ENCODE measurements at regions not wholly inside any gene's neighbourhood (a gene's known extent, or its start where the extent isn't known, plus 50 kb on each side); places are given as distances from the start of the nearest gene placed in this dataset.

- in situ Hi-C loops (cut with MboI; ENCODE audit: low sequenced_read_pairs): no loop called here
- no peak overlapping the region for H4K5ac ChIP-seq (ENCODE audit: low read depth, low read length)
- H4K20me1 ChIP-seq (ENCODE audit: insufficient read depth, low read length): no peaks in the 10 kb centered on the region
- no peak overlapping the region for H3K14ac ChIP-seq (replicated peaks; ENCODE audit: low read depth, low read length)
- ATAC-seq (ENCODE audit: low read depth): no peak
- H2BK20ac ChIP-seq (ENCODE audit: low read depth, low read length): no peak overlapping the region
- H2BK5ac ChIP-seq (ENCODE audit: low read depth, low read length, poor library complexity, severe bottlenecking): no peak overlapping the region
- no peaks in the 10 kb centered on the region for H3K4me1 ChIP-seq (ENCODE audit: control insufficient read depth, insufficient read depth, low read length)
- H3K4me2 ChIP-seq (ENCODE audit: low read depth, low read length): no peak overlapping the region
- intact Hi-C loops (cut with micrococcal nuclease): no loop called here
- no peak for DNase-seq
- H3K4ac ChIP-seq (ENCODE audit: low read depth, low read length): no peak overlapping the region
- no peak overlapping the region for H3K9ac ChIP-seq (ENCODE audit: low read depth, low read length)
- no peak overlapping the region for H4K91ac ChIP-seq (ENCODE audit: insufficient read depth, low read depth, low read length)
- TF ChIP-seq CTCF (conservative IDR thresholded peaks at IDR 0.05; ENCODE audit: low read depth, low read length) (no peak), NFE2L2 (IDR thresholded peaks at IDR 0.05; ENCODE audit: low read depth, low read length) (no peak), ELK1 (IDR thresholded peaks at IDR 0.05; ENCODE audit: borderline replicate concordance, low read depth, low read length) (no peak), FOS (IDR thresholded peaks at IDR 0.05; ENCODE audit: low read depth, low read length) (no peak)
- no peaks in the 10 kb centered on the region for H3K27me3 ChIP-seq (ENCODE audit: control insufficient read depth, insufficient read depth, low read length)
- no peak overlapping the region for H2BK15ac ChIP-seq (ENCODE audit: low read depth, low read length)
- H3K18ac ChIP-seq (ENCODE audit: low read depth, low read length): no peak overlapping the region
- no peak overlapping the region for H3K23ac ChIP-seq (ENCODE audit: low read depth, low read length)
- dilution Hi-C loops (cut with HindIII; ENCODE audit: low sequenced_read_pairs, unreplicated experiment): no loop called here
- H4K8ac ChIP-seq (ENCODE audit: low read depth in 2 of 2, low read length in 2 of 2): no peak overlapping the region
- no peak overlapping the region for H2AFZ ChIP-seq (replicated peaks; ENCODE audit: low read length, poor library complexity)
- no peak overlapping the region for H2AK9ac ChIP-seq (replicated peaks; ENCODE audit: low read depth, low read length, poor library complexity)
- no peak overlapping the region for H2AK5ac ChIP-seq (ENCODE audit: low read depth, low read length)
- peaks cover 2% of the 10 kb centered on the region; the same call in 1 of the 2 replicates for H3K9me3 ChIP-seq (ENCODE audit: control insufficient read depth, insufficient read depth, low read length)
- no peak overlapping the region for H2BK120ac ChIP-seq (ENCODE audit: low read depth, low read length)
- no peaks in the 10 kb centered on the region for H3K9me1 ChIP-seq (ENCODE audit: insufficient read depth, low read length)
- H3K79me1 ChIP-seq (ENCODE audit: low read depth in 1 of 2, low read length in 2 of 2): no peaks in the 10 kb centered on the region
- H3K36me3 ChIP-seq (ENCODE audit: control insufficient read depth, insufficient read depth, low read length): no peaks in the 10 kb centered on the region
- H3K56ac ChIP-seq (ENCODE audit: extremely low read depth, insufficient read depth, low read length): no peak overlapping the region
- no peak overlapping the region for H3K27ac ChIP-seq (ENCODE audit: insufficient read depth, low read length)
- no TSS peak for BruUV-seq (replicated peaks)
- ChIA-PET CTCF (no interaction called here), POLR2A (ENCODE audit: unreplicated experiment) (no interaction called here)
- H3K4me3 ChIP-seq (ENCODE audit: insufficient read depth, low read depth, low read length): no peak overlapping the region
Measured at GRCh38 chr5:136675769-136676168, 310.4 kb upstream of the TRPC7 start.

All from IMR-90 (cell line).